K562 (cell line): ENCODE measurements at regions not wholly inside any gene's neighbourhood (a gene's known extent, or its start where the extent isn't known, plus 50 kb on each side); places are given as distances from the start of the nearest gene placed in this dataset.

Source experiments
- ATAC-seq: fragments of 200-7000 bp; cut with Tn5 transposase; 3 replicates; pipeline ENCODE4 v1.9.1; 2020; ENCODE audit warnings: moderate library complexity
- BruUV-seq: library from RNA; stranded (reverse); fragments of 400-500 nt; replicated peaks from 2 replicates; lab custom pipeline; 2021; lab: Mats Ljungman, UMichigan
- CTCF ChIA-PET: fragments of 300-600 bp; formaldehyde crosslinking; extraction: SDS; loops from one replicate; lab custom pipeline; 2021; ENCODE audit warnings: low intra/inter-chr PET ratio; lab: Yijun Ruan, JAX
- POLR2A ChIA-PET: fragments of 300-600, 350-650 bp; sonication (Branson Sonifier 250); formaldehyde crosslinking; extraction: SDS; loops from one replicate; lab custom pipeline; 2021; ENCODE audit warnings: antibody characterized with exemption, inconsistent platforms; lab: Yijun Ruan, JAX
- DNase-seq, 4 experiments: peaks; one replicate each; pipeline versions ENCODE4 v3.0.0 to v3.0.0-alpha.2; 2011 to 2018; ENCODE audit warnings: low spot score in 3 of 4, mixed read lengths in 3 of 4; ENCODE audit errors: extremely low read depth in 1 of 4
- FAIRE-seq: peaks from 2 replicates; lab custom pipeline; 2011; peaks lifted over from hg19 to GRCh38; lab: Jason Lieb, UNC
- H2AFZ ChIP-seq: 2 replicates; pipeline ENCODE4 v1.6.0; 2011; ENCODE audit warnings: low read depth, low read length, control low read depth, inconsistent platforms
- H3K27ac ChIP-seq: fragments of 200-600 bp; 3 replicates; pipeline ENCODE4 v1.8.0; 2011; ENCODE audit warnings: low read depth, mild to moderate bottlenecking, control low read depth, inconsistent platforms, low read length, moderate library complexity, mixed read lengths; ENCODE audit errors: extremely low read depth
- H3K27me3 ChIP-seq, 2 experiments: fragments of 300-600 bp in 1 of 2; 2 replicates in 1 of 2; 3 replicates in 1 of 2; pipeline versions ENCODE4 v1.6.0 to v1.8.0; 2011; ENCODE audit warnings: inconsistent platforms in 2 of 2, low read length in 2 of 2, mild to moderate bottlenecking in 1 of 2, mixed read lengths in 1 of 2, moderate library complexity in 1 of 2; ENCODE audit not compliant: control insufficient read depth in 2 of 2, insufficient read depth in 2 of 2
- H3K36me3 ChIP-seq: fragments of 300-600 bp; 3 replicates; pipeline ENCODE4 v1.8.0; 2011; ENCODE audit warnings: mild to moderate bottlenecking, low read length, inconsistent platforms; ENCODE audit not compliant: control insufficient read depth, insufficient read depth
- H3K4me1 ChIP-seq, 2 experiments: fragments of 200-600 bp in 1 of 2; replicated peaks in 1 of 2; 2 replicates in 1 of 2; 3 replicates in 1 of 2; pipeline versions ENCODE4 v1.5.1 to v1.8.0; 2011; ENCODE audit warnings: inconsistent platforms in 2 of 2, low read length in 2 of 2, mild to moderate bottlenecking in 1 of 2, mixed read lengths in 1 of 2, moderate library complexity in 1 of 2; ENCODE audit not compliant: control insufficient read depth in 2 of 2, insufficient read depth in 2 of 2
- H3K4me2 ChIP-seq: 2 replicates; pipeline ENCODE4 v1.6.1; 2011; ENCODE audit warnings: low read length, control low read depth, inconsistent platforms, mixed read lengths; ENCODE audit not compliant: insufficient read depth
- H3K4me3 ChIP-seq: fragments of 200-600 bp; sonication (generic), shearing (Covaris generic); 2 replicates; pipeline ENCODE4 v1.5.1; 2016; ENCODE audit warnings: control low read depth, inconsistent platforms
- H3K79me2 ChIP-seq: fragments of 200-600 bp; 3 replicates; pipeline ENCODE4 v1.8.0; 2011; ENCODE audit warnings: low read length, inconsistent platforms; ENCODE audit not compliant: control insufficient read depth, insufficient read depth
- H3K9ac ChIP-seq, 2 experiments: 2 replicates each; pipeline versions ENCODE4 v1.6.0 to v1.6.1; 2011; ENCODE audit warnings: low read depth in 2 of 2, low read length in 2 of 2, control low read depth in 1 of 2, inconsistent platforms in 1 of 2, mild to moderate bottlenecking in 1 of 2, mixed read lengths in 1 of 2; ENCODE audit not compliant: insufficient read depth in 1 of 2
- H3K9me1 ChIP-seq: one replicate; pipeline ENCODE4 v1.6.0; 2011; ENCODE audit warnings: inconsistent platforms, mild to moderate bottlenecking, low read length, moderate library complexity; ENCODE audit not compliant: control insufficient read depth, insufficient read depth
- H3K9me3 ChIP-seq: replicated peaks from 2 replicates; pipeline ENCODE4 v1.5.1; 2011; ENCODE audit warnings: low read depth, low read length, inconsistent platforms; ENCODE audit not compliant: control insufficient read depth, insufficient read depth
- H4K20me1 ChIP-seq: replicated peaks from 2 replicates; pipeline ENCODE4 v1.6.1; 2011; ENCODE audit warnings: low read length, inconsistent platforms, mixed read lengths; ENCODE audit not compliant: control insufficient read depth, insufficient read depth
- ARHGAP35 ChIP-seq: fragments of 450-650 bp; IDR thresholded peaks from 2 replicates; pipeline ENCODE4 v1.6.1; 2018; ENCODE audit not compliant: partially characterized antibody
- BRD9 ChIP-seq: fragments of 450-650 bp; IDR thresholded peaks from 2 replicates; pipeline ENCODE4 v1.6.1; 2018; ENCODE audit warnings: low read depth; ENCODE audit not compliant: partially characterized antibody
- CBX3 ChIP-seq, 2 experiments: IDR thresholded peaks; 1 replicate in 1 of 2; 2 replicates in 1 of 2; pipeline ENCODE4 v1.6.1; 2012; ENCODE audit warnings: inconsistent platforms in 2 of 2, low read length in 2 of 2, borderline replicate concordance in 1 of 2, control low read depth in 1 of 2
- MAFG ChIP-seq: fragments of 450-650 bp; conservative IDR thresholded peaks from 2 replicates; pipeline ENCODE4 v1.6.1; 2016; ENCODE audit warnings: missing genetic modification characterization, missing compliant biosample characterization
- NR2C2 ChIP-seq, 2 experiments: fragments of 200-800 bp in 1 of 2; sonication (Bioruptor generic) in 1 of 2; sonication (generic) in 1 of 2; formaldehyde crosslinking in 1 of 2; IDR thresholded peaks; 2 replicates each; pipeline versions ENCODE4 v1.6.1 to v1.8.0; 2016 to 2022; ENCODE audit warnings: mild to moderate bottlenecking in 1 of 2, missing compliant biosample characterization in 1 of 2, missing genetic modification characterization in 1 of 2, missing genetic modification reagents in 1 of 2
- RB1 ChIP-seq: fragments of 450-650 bp; IDR thresholded peaks from 2 replicates; pipeline ENCODE4 v1.6.1; 2017; ENCODE audit warnings: low read depth, mild to moderate bottlenecking
- SLC30A9 ChIP-seq: fragments of 250-450 bp; sonication (Bioruptor Pico); IDR thresholded peaks from 2 replicates; pipeline ENCODE4 v1.8.0; 2022; ENCODE audit warnings: mild to moderate bottlenecking, moderate library complexity
- TEAD4 ChIP-seq, 2 experiments: sonication (generic) in 1 of 2; formaldehyde crosslinking in 1 of 2; IDR thresholded peaks; 2 replicates each; pipeline versions ENCODE4 v1.6.1 to v1.8.0; 2012 to 2022; ENCODE audit warnings: borderline replicate concordance in 1 of 2, inconsistent platforms in 1 of 2, low read length in 1 of 2, mild to moderate bottlenecking in 1 of 2, missing genetic modification reagents in 1 of 2
- ZC3H8 ChIP-seq: fragments of 450-650 bp; IDR thresholded peaks from 2 replicates; pipeline ENCODE4 v1.6.1; 2017
- ZHX1 ChIP-seq: fragments of 150-350 bp; conservative IDR thresholded peaks from 2 replicates; pipeline ENCODE4 v1.6.1; 2014; ENCODE audit warnings: low read length
- ZNF133 ChIP-seq: fragments of 250-450 bp; sonication (Bioruptor Pico); IDR thresholded peaks from 2 replicates; pipeline ENCODE4 v1.4.0; 2020; ENCODE audit warnings: mild to moderate bottlenecking
- ZNF140 ChIP-seq: fragments of 250-450 bp; sonication (Bioruptor Pico); IDR thresholded peaks from 2 replicates; pipeline ENCODE4 v1.8.0; 2021; ENCODE audit warnings: moderate library complexity, mild to moderate bottlenecking, inconsistent platforms
- ZNF280B ChIP-seq: fragments of 250-450 bp; sonication (Bioruptor Pico); IDR thresholded peaks from 2 replicates; pipeline ENCODE4 v1.5.1; 2021; ENCODE audit warnings: mild to moderate bottlenecking
- WGBS: fragments of 100-300 bp; shearing (Covaris generic); methylation state at CpG from one replicate; pipeline ENCODE4 v1.1.6; 2016; ENCODE audit warnings: low coverage, mixed read lengths; ENCODE audit not compliant: insufficient coverage; ENCODE audit errors: missing lambda C conversion rate; 5-methylcytosine and 5-hydroxymethylcytosine counted together
- in situ Hi-C: fragments of 300-500 bp; cut with MboI; formaldehyde crosslinking; loops from 4 replicates; pipeline ENCODE4 v1.15.0; 2018; ENCODE audit warnings: inconsistent platforms, mixed read lengths
- intact Hi-C: fragments of 100-400 bp; cut with micrococcal nuclease; formaldehyde crosslinking; loops from 2 replicates; pipeline ENCODE4 v1.14.2; 2022

DNA sequence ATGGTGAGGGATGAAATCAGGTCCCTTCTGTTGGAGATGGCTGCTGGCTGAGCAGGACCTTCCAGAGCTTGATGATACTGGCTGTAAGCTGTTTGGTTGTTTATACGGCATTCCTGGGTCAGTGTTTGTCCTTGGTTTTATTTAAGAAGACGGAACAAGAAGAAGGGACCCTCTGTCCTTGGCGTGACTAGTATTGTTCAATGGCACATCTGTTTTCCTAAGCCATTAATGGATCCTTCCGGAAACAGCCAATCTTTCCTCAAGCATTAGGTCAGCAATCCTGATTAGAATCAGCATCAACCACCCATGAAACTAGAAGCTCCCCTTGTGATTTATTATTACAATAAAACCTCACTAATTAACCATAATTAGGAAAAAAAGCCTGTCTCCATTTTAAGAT lies 128.7 kb upstream of the KIAA1217 start:
- no peak for DNase-seq
- Histone ChIP-seq H3K4me2 (no peak overlapping the region), H2AFZ (no peak overlapping the region), H3K9me3 (no peaks in the 10 kb centered on the region), H3K9ac (no peak overlapping the region), H3K4me3 (no peak overlapping the region), H3K9me1 (no peaks in the 10 kb centered on the region), H3K27me3 (no peaks in the 10 kb centered on the region), H3K79me2 (no peaks in the 10 kb centered on the region)
- intact Hi-C loops (no loop called here), in situ Hi-C loops (no loop called here)
- ATAC-seq, result no peak
- POLR2A ChIA-PET, result no interaction called here
- BruUV-seq, result no TSS peak
- TF ChIP-seq SLC30A9 (CRISPR knock-in tag) (no peak), RB1 (no peak), CBX3 (IDR thresholded peaks at IDR 0.05; ENCODE audit: borderline replicate concordance in 1 of 2, low read length in 2 of 2) (no peak), ZNF280B (CRISPR knock-in tag) (no peak), BRD9 (no peak), ZC3H8 (no peak), ZHX1 (no peak), ZNF133 (CRISPR knock-in tag) (no peak), ZNF140 (no peak), ARHGAP35 (no peak), NR2C2 (CRISPR knock-in tag; IDR thresholded peaks at IDR 0.05) (no peak), NR2C2 (tag; IDR thresholded peaks at IDR 0.05) (no peak), MAFG (tag) (no peak), TEAD4 (IDR thresholded peaks at IDR 0.05; ENCODE audit: low read length) (no peak), TEAD4 (CRISPR knock-in tag; IDR thresholded peaks at IDR 0.05; ENCODE audit: borderline replicate concordance) (no peak)
- TF ChIP-seq, all 486 proteins: peak for 0
- WGBS, result 0% methylated on average over 4 of the region's 4 CpGs
- CTCF ChIA-PET, result no interaction called here
- no peak for FAIRE-seq
- Histone ChIP-seq H3K36me3 (no peaks in the 10 kb centered on the region), H3K27ac (no peak overlapping the region), H4K20me1 (no peaks in the 10 kb centered on the region), H3K4me1 (no peaks in the 10 kb centered on the region)
